LNCaP clone FGC (cell line): ENCODE measurements at regions not wholly inside any gene's neighbourhood (a gene's known extent, or its start where the extent isn't known, plus 50 kb on each side); places are given as distances from the start of the nearest gene placed in this dataset.

ENCODE experiments used
- DNase-seq: peaks from one replicate; pipeline ENCODE4 v3.0.0-alpha.2; 2011; ENCODE audit warnings: low read depth
- H3K4me3 ChIP-seq: 2 replicates; pipeline ENCODE4 v1.5.1; 2011; ENCODE audit warnings: mild to moderate bottlenecking, low read depth, low read length, control low read depth
- TF ChIP-seq, protein P1 (sequence below): IDR thresholded peaks from 2 replicates; pipeline ENCODE4 v1.5.1; 2012; ENCODE audit warnings: mild to moderate bottlenecking; ENCODE audit not compliant: control insufficient read depth, insufficient read depth; ENCODE audit errors: extremely low read depth

DNA sequence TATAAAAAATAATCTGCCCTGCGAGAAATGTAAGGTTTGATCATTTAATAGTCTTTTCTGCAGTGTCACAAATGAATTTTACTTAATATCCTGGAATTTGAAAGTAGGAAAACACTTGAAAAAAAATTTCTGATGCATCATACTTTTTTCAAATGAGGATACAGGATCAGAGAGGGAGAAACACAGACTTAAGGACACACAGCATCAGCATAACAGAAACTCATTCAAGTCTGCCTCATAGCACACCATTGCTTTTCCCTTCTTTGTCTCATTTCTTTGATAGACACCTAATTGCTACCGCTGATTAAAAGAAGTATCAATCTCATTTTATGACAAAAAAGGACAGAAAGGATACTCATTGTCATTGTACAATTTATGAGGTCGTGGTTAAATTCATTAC lies 319.0 kb downstream of the TMEM114 start:
- H3K4me3 ChIP-seq = no peak overlapping the region
- TF ChIP-seq, protein P1, sequence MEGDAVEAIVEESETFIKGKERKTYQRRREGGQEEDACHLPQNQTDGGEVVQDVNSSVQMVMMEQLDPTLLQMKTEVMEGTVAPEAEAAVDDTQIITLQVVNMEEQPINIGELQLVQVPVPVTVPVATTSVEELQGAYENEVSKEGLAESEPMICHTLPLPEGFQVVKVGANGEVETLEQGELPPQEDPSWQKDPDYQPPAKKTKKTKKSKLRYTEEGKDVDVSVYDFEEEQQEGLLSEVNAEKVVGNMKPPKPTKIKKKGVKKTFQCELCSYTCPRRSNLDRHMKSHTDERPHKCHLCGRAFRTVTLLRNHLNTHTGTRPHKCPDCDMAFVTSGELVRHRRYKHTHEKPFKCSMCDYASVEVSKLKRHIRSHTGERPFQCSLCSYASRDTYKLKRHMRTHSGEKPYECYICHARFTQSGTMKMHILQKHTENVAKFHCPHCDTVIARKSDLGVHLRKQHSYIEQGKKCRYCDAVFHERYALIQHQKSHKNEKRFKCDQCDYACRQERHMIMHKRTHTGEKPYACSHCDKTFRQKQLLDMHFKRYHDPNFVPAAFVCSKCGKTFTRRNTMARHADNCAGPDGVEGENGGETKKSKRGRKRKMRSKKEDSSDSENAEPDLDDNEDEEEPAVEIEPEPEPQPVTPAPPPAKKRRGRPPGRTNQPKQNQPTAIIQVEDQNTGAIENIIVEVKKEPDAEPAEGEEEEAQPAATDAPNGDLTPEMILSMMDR = no peak
- DNase-seq = no peak

DNA sequence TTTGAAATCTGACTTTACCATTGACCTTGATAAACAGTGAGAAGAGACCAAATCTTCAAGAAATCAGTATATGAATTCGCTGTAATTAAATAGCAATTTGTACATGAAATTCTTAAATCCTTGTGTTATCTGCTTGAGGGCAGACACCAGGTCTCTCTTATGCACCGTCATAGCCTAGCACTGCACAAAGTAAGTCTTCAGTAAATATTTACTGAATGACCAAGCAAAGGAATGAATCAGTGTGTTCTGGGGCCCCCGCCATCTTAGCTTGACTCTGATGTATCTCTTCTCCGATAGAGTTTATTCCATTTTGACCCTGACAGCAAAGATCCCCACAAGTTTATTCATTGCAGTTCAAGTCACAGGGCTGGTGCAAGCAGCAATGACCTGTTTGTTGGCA lies 328.0 kb downstream of the TMEM114 start:
- H3K4me3 ChIP-seq = no peak overlapping the region
- TF ChIP-seq, protein P1 = no peak
- no peak for DNase-seq

DNA sequence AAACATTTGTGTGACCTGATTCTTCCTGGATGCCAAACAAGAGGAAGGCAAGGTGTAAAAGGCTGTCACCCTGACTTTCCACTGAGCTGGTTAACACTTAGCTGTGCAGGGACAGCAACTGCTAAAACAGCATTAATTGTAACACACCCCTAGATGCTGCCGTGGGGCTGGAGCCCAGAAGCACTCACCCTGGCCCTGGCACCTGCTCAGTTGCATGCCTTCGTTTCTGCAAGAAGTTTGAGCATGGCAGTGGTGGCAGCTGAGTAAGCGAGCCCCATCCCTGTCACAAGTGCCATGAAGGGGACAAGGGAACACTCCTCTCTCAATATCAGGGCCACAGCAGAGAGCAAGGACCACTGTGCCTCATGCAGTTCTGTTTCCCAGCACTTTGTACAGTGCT lies 330.2 kb downstream of the TMEM114 start:
- H3K4me3 ChIP-seq = no peak overlapping the region
- TF ChIP-seq, protein P1 = no peak
- DNase-seq = no peak

DNA sequence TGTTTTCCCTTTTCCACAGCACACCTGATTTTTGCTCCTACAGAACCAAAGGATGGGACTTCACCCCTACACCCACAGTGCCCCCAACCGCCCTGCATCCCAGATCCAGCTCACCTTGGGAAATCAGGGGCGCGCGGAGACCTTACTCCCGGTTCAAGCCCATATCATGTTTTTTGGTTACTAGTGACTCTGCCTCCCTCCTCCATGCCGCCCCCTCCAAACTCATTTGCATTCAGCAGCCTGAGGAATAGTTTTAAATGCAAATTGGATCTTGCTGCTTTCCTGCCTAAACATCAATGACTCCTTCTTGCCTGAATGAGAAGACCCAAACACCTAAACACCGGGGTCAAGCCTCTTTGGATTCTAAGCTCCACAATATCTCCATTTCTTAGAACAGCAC lies 331.8 kb downstream of the TMEM114 start:
- no peak overlapping the region for H3K4me3 ChIP-seq
- DNase-seq = no peak
- TF ChIP-seq, protein P1 = no peak

DNA sequence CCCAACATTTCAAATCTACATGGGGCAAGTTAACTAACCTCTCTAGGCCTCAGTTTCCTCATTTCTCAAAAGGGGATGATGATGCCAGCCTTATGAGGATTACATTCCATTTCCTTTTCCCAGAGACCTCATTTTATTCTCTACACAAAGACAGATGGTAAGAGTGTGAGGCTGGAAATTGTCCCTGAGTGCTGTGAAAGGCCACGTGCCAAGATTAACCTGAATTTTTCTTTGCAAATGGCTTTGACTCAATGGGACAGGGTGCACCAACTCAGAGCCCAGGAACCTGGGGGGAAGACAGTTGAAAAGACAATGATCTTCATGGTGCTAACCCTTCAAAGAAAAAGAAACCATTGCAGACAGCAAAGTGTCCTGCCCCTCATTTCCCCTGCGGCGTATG lies 332.8 kb downstream of the TMEM114 start:
- no peak overlapping the region for H3K4me3 ChIP-seq
- no peak for DNase-seq
- TF ChIP-seq, protein P1 = no peak

DNA sequence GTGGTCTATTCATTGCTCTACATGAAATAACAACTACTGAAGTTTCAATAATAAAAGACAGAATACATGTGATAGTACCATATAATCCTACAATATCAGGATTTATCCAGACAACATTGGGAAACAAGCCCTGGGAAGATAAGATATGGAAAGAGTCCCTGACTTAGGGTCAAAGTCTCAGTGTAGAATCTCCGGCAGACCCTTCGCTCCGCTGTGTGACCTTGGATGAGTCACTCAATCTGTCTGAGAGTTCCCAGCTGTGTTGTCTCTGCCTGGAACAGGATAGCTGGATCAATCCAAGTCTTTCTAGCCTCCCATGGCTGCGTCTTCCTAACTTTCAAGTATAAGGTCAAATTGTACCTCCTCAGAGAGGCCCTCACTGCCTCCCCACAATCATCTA lies 335.9 kb downstream of the TMEM114 start:
- H3K4me3 ChIP-seq = no peak overlapping the region
- TF ChIP-seq, protein P1 = no peak
- no peak for DNase-seq

DNA sequence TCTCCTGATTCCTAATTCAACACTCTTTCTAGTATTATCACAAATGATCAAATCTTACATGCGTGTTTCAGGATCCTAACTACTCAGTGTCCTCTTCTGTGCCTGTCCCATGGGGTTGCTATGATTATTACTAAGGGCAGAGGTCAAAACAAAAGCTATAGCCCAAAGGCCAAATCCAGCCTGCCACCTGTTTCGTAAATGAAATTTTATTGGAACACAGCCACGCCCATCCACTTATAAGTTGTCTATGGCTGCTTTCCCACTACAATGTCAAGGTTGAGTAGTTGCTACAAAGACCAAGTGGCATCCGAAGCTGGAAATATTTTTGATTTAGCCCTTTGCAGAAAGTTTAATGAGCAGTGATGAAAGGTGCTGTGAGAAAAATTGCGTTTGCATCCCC lies 336.6 kb downstream of the TMEM114 start:
- no peak for DNase-seq
- H3K4me3 ChIP-seq = no peak overlapping the region
- TF ChIP-seq, protein P1 = no peak
